GM03348 (cell line): ENCODE measurements at regions not wholly inside any gene's neighbourhood (a gene's known extent, or its start where the extent isn't known, plus 50 kb on each side); places are given as distances from the start of the nearest gene placed in this dataset.
"Not testable (repeated sequence)": the region's sequence is repeated elsewhere in the genome, so short reads cannot be mapped to it uniquely, and the experiment has no call there.

Experiments used
- DNase-seq: peaks from one replicate; pipeline ENCODE4 v3.0.0; 2012; ENCODE audit warnings: low spot score

DNA sequence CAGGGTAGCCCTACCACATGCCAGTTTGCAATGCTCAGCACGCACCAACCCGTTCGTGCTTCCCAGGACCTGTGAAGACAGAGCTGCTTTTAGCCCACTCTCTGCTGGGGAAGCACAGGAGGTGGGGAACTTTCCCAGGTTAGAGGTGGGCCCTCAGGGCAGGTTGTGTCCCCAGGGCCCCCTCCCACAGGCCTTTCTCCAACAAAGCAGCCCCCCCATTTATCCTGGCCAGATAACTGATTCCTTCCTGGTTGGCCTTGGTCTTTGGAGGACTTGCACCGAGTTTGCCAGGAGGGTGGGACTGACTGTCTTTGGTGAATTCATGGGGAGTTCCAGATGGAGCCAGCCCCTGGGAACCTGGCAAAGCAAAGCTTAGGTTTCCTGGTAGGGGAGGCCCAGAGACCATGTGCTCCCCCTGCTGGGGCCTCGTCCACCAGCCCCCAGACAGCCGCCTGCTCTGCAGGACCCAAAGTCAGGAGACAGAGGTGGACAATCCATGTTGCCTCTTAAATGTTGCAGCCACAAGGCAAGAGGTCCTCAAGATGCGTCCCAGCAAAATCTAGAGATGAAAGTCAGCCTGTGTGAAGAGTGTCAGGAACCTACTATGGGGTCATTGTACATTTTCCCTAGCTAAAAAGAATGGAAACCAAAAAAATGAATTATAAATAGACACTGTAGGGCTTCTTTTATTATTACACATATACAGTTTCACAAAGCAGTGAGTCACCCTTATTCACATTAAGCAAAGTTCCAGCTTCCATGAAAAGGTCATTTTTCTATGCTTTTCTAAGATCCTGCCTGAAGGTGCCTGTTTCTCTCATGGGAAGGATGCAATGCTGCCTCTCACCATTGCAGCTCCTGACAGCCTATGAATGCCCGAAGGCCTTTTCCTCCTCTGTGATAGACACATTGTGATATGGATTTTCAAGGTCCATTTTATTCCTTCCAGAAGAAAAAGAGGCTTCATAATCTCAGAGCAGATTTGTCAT, 497.8 kb downstream of the PREX1 start:
- DNase-seq = no peak

DNA sequence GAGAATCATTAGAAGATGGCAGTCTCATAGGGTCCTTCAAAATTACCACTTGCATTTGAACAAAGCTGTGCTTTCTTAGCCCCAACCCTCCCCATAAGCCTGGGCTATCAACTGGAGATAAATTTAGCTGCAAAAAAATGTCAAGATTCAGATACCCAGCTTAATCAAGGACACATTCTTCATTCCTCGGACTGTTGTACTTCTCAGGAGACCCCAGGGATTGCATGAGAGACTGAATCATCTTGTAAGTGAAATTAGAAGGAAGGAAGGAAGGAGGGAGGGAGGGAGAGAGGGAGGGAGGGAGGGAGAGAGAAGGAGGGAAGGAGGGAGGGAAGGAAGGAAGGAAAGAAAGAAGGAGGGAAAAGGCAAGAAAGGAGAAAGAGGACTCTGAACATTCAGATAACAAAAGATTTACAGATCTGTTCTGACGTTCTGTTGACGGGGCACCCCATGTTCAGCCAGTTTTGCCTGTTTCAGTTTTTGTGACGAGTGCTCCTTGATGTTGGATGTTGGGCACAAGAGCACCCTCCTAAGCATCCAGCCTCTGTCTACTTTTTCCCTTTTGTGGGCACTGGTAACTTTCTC, 498.7 kb downstream of the PREX1 start:
- DNase-seq = no peak

DNA sequence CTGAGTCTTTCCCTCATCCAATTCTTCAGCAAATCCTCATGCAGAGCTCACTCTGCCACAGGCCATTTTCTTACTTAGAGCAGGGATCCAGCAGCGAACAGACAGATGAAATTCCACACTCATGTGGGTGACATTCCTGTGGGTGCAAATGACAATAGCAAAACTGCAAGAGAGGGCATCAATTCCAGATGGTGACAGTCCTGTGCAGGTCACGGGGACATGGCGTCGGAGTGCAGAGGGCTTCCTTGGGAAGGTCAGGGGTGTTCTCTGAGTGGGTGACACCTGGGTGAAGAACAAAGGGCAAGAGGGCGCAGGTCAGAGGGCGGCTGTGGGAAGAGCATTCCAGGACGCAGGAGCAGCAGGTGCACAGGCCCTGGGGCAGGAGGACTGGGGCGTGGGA, 500.0 kb downstream of the PREX1 start:
- DNase-seq = not testable (repeated sequence)

DNA sequence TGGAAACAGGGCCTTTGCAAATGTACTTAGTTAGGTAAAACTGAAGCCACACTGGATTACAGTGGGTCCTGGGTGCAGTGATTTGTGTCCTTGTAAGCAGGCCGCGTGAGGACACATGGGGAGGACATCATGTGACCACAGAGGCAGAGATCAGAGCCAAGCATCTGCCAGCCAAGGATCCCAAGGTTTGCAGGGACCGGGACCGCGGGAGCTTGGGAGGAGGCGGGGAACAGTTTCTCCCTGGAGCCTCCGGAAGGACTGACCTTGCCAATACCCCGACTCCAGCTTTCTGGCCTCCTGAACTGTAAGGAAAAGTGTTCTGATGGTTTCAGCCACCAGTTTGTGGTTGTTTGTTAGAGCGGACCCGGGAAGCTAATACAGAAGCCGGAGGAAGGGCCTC, 500.9 kb downstream of the PREX1 start:
- no peak for DNase-seq

DNA sequence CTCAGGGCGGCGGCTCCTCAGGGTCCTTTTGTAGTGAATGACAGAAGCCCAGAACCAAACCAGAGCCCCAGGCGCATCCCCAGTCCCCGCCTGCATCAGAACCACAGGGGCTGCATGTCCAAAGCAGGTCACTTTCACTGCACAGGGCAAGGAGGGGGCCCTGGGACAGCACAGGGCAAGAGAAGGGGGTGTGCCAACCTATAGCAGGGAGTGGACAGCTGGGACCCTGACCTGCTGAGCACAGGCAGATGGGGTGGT, 501.4 kb downstream of the PREX1 start:
- no peak for DNase-seq

DNA sequence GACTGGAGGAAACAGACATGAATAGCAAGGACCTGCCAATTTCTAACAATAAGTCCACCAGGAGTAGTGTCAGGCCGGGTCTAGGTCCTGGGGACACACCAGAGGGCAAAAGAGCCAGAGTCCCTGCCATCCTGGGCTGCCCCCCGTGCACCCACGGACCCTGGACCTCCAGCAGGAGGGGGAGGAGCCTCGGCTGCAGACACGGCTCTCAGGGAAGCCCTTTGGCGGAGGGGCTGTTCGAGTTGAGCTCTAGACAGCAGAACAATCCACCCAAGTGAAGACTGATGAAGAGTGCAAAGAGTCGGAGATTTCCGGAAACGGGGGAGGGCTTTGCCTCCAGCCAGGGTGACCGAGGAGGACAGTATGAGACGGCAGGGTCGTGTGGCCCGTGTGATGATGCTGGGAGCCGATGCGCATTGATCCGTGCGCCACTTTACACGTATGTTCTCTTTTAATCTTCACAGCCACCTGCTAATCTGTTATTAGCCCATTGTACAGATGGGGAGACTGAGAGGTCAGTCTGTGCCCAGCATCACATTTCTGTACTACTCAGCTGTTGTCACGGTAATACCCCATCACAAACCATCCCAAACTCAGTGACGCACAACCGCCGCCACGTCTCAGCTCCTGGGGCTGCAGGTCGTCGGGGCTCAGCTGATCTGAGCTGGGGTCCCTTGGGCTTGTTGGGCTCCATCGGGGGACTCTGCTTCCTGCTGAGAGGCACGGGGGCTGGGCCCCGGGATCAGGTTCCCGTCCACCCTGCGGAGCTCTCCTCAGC, 502.0 kb downstream of the PREX1 start:
- DNase-seq = no peak

DNA sequence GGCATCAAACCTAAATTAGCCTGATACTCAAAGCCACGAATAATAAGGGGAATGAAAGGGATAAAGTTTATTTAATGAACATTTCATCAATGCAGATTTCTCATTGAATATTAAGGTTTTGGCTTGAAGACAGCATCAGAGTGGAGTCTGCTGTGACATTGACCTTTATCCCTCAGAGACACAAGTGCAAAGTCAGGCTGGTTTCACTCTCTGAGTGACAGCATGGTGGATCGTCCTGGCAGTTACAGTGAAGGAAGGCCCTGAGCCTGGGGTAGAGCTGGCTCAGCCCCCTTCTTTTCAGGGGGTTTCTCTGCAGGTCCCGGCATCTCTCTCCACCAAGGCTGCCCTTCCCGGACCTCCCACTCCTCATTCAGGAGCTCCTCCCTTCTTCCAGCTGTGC, 503.1 kb downstream of the PREX1 start:
- DNase-seq = no peak

DNA sequence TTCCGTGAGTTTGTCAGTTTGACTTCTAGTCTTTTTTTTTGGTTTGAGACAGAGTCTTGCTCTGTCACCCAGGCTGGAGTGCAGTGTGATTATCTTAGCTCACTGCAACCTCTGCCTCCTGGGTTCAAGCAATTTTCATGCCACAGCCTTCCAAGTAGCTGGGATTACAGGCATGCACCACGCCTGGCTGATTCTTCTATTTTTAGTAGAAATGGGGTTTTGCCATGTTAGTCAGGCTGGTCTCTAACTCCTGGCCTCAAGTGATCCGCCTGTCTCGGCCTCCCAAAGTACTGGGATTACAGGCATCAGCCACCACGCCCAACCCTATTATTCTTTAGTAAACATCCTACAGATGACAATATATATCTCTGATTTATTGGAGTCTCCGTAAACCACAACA, 506.5 kb downstream of the PREX1 start:
- DNase-seq = no peak

DNA sequence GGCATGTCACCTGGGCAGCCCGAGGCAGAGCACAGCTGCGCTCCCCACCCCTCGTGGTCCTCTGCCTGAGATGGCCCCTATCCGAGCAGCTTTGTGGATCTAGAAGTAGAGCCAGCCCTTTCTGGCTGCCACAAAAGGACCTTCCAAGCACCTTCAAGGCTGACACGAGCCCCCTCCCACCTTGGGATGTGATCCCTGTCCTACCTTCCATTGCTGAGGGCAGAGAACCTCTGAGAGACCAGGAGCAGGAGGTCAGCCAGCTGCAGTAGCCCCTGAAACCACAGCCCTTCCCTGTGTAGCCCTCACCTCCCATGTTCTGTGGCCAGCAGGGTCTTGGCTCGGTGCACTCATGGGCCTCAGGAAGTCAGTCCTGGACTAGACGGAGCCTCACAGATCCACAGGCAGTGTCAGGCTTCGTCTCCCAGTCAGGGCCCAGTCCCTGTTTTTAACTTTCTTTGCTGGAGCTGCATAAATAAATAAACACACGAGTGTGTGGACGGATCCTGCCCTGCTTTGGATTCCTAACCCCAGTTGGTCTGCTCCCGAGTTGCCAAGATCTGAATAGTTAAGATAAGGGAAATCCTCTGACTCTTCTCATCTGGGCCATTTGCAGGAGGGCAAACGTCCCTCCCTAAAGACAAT, 507.7 kb downstream of the PREX1 start:
- no peak for DNase-seq

DNA sequence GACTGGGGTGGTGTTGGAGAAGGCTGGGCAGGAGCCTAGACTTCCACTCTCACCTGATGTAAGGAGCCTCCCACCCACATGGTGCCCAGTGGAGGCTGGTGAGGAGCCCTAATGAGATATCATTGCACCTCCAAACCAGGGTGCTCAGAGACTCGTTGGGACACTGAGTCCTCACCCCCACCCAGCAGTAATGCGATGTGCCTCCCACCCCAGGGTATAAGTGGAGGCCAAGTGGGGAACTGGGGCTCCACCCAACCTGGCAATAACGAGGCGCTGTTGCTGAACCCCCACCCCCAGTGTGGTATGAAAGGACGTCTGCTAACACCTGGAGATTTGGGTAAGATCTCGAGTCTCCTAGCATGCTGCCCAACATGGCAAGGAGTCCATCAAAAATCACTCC, 510.2 kb downstream of the PREX1 start:
- DNase-seq = no peak

DNA sequence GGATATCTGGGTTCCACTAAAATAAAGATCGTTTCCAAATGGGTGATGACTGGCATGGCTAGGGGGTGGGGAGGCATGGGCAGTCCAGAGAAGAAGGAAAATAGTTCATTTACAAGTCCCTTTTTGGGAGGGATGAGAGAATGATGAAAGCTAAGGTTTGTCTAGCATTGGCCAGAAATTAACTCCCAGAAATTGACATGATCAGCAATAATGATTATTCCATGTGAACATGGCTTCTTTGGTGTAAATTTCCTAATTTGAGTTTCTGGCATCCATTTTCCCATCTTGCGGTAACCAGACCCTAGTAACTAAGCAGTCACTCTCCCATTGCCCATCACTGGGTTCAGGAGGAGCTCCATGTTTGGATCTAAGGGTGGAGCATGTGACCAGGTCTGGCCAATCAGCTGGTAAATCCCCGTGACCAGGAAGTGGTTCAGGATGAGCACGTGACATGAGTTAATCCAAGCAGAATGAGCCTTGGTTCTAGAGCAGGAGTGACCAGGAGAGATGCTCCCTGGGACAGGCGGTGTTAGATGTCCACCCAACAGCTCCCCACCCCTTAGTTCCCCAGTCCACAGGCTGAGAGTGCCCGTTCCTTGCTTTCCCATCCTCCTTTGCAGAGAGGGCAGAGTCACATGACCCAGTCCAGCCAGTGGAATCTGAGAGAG, 512.7 kb downstream of the PREX1 start:
- DNase-seq = no peak

DNA sequence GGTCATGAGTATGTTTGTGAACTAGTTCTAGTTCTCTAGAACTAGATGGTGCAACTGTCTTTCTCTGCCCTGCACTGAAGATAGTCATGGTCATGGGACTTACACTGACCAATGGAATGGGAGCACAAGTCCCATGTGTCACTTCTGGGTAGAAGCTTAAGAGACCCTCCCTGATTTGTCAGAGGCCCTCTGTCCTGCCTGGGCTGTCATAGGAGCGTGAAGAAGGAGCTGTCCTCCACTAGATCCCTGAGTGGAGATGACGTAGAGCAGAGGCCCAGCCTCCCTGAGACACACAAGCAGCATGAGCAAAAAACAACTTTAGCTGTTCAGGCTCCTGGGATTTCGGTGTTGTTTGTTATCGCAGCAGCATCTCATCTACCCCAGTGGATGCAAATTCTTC, 514.5 kb downstream of the PREX1 start:
- no peak for DNase-seq

DNA sequence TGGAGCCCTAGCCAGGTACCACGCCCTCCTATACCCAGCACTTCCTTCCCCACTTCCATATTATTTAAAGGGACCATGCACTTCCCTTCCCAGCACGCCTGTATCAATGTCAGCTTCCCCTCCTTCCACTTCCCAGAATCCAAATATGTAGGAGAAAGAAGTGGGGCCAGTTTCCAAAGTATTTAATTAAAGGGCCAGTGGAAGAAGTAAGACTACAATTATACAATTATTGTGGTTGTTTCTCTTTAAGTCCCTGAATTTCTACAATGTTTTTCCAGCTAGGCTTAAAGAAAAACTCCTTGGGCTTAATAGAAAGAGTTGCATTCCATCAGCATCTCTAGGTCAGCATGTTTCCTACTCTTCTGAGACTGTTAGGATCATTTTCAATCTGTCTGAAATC, 515.8 kb downstream of the PREX1 start:
- DNase-seq = no peak

DNA sequence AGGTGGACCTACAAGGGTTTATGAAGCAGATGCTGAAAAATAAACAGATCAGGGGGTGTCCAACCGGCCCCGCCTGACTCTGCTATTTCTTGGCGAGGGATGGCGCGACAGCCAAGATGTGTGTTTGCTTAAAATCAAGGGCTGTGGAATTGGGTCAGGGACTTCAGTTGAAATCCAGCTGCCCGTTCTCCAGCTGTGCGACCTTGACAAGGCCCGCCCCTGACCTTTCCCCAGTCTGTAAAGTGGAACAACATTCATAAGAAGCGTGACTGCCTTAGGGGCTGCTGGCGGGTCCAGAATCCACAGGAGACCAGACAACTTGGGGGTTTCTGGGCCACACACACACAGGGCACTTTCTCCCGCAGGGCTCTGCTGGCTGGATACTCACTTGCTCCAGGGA, 517.5 kb downstream of the PREX1 start:
- no peak for DNase-seq

DNA sequence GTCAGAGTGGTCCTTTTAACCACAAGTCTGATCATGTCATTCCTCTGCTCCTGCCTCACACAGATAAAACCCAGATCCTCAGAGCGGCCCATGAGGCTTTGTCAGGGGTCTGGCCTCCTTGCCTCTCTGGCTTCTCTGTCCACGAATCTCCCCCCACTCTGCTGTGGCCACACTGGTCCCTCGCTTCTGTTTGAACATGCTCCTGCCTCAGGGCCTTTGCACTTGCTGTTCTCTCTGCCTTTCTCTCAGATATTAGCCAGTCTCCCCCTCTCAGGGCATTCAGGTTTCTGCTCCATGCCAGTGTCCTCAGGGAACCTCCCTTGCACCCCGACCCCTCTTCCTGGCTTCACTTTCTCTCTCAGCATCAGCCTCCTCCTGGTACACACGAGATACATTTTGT, 518.5 kb downstream of the PREX1 start:
- DNase-seq = no peak

DNA sequence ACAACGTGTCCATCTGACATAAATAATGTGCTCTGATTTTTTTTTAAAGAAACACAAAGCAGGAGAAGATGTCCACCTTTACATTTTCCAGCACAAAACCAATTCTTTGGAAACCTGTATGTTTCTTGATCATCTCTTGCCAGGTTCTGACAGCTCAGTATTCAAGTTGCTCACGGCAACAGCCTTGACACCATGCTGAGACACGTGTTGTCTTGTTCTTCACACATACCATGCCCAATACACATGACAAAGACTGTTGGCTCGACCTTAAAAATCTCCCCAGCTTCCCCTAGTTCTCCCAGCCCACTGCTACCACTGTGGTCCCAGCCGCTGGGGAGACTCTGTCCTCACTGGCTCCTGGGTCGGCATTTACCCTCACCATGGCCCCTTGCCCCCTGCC, 518.9 kb downstream of the PREX1 start:
- no peak for DNase-seq

DNA sequence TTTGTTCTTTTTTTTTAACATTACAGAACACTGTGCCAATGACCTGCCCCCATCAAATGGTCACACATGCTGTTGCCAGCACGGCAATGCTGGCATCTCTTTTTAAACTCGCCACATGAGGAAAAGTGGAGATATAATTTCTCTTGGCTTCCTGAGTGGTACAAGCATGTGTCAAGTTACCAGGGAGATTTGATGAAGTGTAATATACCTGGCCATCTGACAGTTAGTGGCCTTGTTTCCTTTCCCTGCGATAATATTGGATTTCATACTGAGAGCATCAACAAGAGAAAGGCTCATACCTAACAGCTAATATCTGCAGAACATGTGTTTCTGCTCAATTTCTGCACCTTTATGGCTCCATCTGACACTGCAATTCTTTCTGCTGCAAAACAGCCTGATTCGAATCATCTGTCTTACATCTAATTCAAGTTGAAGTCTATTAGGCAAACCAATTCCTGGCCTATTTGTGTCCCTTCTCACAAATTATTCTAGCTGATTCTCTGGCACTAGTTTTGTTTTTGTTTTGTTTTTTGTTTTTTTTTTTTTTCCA, 519.5 kb downstream of the PREX1 start:
- no peak for DNase-seq

DNA sequence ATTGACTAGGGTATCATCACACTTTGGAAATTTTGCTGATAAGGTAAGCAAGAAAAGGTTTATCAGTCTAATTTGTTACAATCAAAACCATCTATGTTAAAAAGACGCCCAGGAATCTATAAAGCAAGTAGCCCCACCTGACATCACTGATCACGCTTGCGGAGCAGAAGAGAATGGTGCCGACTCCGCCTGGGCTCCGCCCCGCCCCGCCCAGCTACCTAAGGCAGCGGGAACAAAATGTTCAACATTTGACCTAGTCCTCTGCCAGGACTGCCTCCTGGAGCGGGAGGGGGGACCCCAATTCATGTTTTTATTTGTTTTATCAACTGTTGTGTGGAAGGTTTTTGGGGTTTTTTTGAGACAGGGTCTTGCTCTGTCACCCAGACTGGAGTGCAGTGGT, 520.5 kb downstream of the PREX1 start:
- DNase-seq = no peak

DNA sequence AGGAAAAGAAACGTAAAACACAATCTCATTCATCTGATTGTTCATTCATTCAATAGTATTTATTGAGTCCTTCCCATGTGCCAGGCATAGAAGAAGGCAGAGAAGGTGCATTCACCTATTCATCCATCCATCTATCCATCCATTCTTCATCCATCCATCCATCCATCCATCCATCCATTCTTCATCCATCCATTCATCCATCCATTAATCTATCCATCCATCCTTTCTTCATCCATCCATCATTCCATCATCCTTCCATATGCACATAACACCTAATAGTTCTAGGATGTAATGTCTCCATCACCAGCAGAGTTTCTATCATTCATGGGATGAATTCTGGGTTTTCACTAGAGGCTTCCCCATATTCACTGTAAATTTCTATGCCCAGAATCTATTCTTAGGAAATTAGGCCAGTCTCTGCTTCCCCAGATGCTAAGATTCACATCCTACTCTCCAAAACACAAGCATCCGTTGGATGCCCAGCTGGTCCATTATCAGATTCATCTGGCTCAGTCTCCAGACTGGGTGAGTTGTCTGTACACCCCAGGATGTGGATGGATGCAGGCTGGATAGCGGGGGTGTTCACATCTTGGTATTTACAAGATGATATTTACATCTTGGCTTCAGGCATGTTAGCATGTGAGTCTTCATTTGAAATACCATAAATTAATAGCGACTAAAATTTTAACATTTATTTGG, 517.7 kb upstream of the SULF2 start:
- no peak for DNase-seq

DNA sequence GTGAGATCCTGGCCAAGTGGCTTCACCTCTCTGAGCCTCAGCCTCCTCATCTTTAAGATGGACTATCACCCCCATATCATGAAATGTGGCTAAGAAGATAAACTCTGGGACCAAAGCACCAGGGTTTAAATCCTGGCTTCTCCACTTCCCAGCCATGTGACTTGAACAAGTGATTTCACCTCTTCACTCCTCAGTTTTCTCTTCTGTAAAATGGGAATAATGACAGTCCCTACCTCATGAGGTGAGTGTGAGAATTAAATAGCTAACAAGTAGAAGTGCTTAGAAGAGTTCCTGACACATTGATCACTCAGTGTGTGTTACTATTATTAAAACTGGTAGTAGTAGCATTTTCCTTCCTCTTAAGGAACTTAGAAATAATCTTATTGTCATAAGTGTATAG, 516.9 kb upstream of the SULF2 start:
- no peak for DNase-seq

DNA sequence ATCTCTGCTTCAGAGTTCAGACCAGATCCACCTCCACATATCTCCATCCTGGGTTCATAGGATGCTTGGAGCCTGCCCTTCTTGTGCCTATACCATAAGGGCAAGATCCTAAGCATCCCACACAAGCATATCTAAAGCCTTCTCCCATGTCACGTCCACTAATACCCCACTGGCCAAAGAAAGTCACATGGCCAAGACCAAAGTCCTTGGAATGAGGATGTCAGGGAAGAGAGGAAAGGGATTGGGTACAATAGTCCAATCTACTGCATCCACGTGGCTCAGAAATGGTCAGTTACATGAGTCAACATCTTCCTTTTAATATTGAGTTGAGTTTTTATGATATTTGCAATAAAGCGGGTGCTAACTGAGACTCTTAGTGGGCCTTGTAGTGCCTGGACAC, 515.9 kb upstream of the SULF2 start:
- DNase-seq = no peak
